ENCODE measurements at regions not wholly inside any gene's neighbourhood (a gene's known extent, or its start where the extent isn't known, plus 50 kb on each side); places are given as distances from the start of the nearest gene placed in this dataset.

DNA sequence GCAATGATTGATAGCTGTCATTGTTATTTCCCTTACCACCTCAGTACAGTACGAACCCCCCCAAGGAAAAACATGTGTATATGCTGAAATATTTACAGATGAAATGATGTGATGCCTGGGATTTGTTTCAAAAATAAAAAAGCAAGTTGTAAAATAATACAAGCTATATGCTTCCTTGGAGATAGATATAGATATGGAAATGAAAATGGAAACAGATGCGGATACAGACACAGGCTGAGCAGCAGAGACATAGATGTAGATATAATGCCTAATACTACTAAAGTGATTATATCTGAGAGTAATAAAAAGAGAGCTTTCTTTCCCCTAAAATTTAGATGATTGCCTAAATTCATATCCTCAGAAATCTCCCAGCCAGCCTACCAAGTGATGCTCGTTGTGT lies 127.5 kb upstream of the TNPO1 start:
- peaks cover 42% of the 10 kb centered on the region for H3K27me3 Mint-ChIP-seq (ENCODE audit: unreplicated experiment)
- no peak overlapping the region for H3K4me3 Mint-ChIP-seq (ENCODE audit: low read depth, unreplicated experiment)
- no peaks in the 10 kb centered on the region for H3K4me1 Mint-ChIP-seq (ENCODE audit: low read depth, unreplicated experiment)
- TF ChIP-seq, protein P1, sequence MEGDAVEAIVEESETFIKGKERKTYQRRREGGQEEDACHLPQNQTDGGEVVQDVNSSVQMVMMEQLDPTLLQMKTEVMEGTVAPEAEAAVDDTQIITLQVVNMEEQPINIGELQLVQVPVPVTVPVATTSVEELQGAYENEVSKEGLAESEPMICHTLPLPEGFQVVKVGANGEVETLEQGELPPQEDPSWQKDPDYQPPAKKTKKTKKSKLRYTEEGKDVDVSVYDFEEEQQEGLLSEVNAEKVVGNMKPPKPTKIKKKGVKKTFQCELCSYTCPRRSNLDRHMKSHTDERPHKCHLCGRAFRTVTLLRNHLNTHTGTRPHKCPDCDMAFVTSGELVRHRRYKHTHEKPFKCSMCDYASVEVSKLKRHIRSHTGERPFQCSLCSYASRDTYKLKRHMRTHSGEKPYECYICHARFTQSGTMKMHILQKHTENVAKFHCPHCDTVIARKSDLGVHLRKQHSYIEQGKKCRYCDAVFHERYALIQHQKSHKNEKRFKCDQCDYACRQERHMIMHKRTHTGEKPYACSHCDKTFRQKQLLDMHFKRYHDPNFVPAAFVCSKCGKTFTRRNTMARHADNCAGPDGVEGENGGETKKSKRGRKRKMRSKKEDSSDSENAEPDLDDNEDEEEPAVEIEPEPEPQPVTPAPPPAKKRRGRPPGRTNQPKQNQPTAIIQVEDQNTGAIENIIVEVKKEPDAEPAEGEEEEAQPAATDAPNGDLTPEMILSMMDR (IDR thresholded peaks at IDR 0.05; ENCODE audit: unreplicated experiment) = no peak
- H3K36me3 Mint-ChIP-seq (ENCODE audit: insufficient read depth, unreplicated experiment) = no peaks in the 10 kb centered on the region
- H3K27ac Mint-ChIP-seq (ENCODE audit: unreplicated experiment) = no peak overlapping the region
- intact Hi-C loops (cut with micrococcal nuclease; ENCODE audit: unreplicated experiment) = no loop called here
- CTCF ChIA-PET = no interaction called here
- no TSS peak for BruUV-seq (replicated peaks)
- no peak for DNase-seq
- no peaks in the 10 kb centered on the region for H3K9me3 Mint-ChIP-seq (ENCODE audit: low read depth, unreplicated experiment)

DNA sequence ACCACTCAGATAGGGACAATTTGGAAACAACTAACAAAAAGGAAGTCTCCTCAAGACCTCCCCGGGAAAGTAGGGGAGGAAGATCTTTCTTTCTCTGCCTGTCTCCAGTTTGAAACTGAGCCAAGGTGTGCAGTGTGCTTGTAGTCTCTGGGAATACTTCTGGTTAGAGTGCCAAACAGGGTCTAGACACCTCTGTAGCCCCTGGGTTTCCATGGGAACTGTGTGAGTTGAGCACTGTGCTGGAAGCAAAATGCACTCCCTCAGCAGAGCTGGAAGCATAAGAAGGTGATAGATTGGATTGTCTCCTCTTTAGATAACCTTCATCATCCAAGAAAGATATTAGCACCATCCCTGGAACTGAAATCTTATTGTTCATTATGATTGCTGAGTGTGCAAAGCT lies 129.2 kb upstream of the TNPO1 start:
- no peak overlapping the region for H3K4me3 Mint-ChIP-seq (ENCODE audit: low read depth, unreplicated experiment)
- no peaks in the 10 kb centered on the region for H3K36me3 Mint-ChIP-seq (ENCODE audit: insufficient read depth, unreplicated experiment)
- no peaks in the 10 kb centered on the region for H3K9me3 Mint-ChIP-seq (ENCODE audit: low read depth, unreplicated experiment)
- TF ChIP-seq, protein P1 (IDR thresholded peaks at IDR 0.05; ENCODE audit: unreplicated experiment) = no peak
- DNase-seq = no peak
- BruUV-seq (replicated peaks) = no TSS peak
- H3K4me1 Mint-ChIP-seq (ENCODE audit: low read depth, unreplicated experiment) = no peaks in the 10 kb centered on the region
- intact Hi-C loops (cut with micrococcal nuclease; ENCODE audit: unreplicated experiment) = no loop called here
- CTCF ChIA-PET = no interaction called here
- H3K27me3 Mint-ChIP-seq (ENCODE audit: unreplicated experiment) = peaks cover 30% of the 10 kb centered on the region
- H3K27ac Mint-ChIP-seq (ENCODE audit: unreplicated experiment) = no peak overlapping the region

DNA sequence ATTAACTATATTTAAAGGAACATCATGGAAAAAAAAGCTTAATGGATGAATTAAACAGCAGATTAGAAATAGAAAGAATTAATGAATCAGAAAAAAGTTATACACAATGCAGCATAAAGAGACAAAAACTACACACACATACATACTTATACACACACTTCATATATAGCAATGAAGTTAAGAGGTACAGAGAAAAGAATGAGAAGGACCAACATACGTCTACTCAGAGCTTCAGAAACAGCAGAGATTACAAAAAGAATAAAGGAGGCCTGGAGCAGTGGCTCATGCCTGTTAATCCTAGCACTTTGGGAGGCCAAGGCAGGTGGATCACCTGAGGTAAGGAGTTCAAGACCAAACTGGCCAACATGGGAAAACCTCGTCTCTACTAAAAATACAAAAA lies 133.9 kb upstream of the TNPO1 start:
- CTCF ChIA-PET = interaction anchor here (0.6 kb wide), 2 partner anchors 71 to 175 kb away, joined by 3 to 5 read pairs; partner anchors contain the start of gene ZNF366
- DNase-seq = no peak
- TF ChIP-seq, protein P1 (IDR thresholded peaks at IDR 0.05; ENCODE audit: unreplicated experiment) = no peak
- intact Hi-C loops (cut with micrococcal nuclease; ENCODE audit: unreplicated experiment) = no loop called here
- Mint-ChIP-seq H3K4me3 (ENCODE audit: low read depth, unreplicated experiment) (no peak overlapping the region), H3K27ac (ENCODE audit: unreplicated experiment) (no peak overlapping the region), H3K36me3 (ENCODE audit: insufficient read depth, unreplicated experiment) (no peaks in the 10 kb centered on the region), H3K9me3 (ENCODE audit: low read depth, unreplicated experiment) (peaks cover 3% of the 10 kb centered on the region), H3K4me1 (ENCODE audit: low read depth, unreplicated experiment) (peaks cover 7% of the 10 kb centered on the region), H3K27me3 (ENCODE audit: unreplicated experiment) (peaks cover 14% of the 10 kb centered on the region)
- BruUV-seq (replicated peaks) = no TSS peak

DNA sequence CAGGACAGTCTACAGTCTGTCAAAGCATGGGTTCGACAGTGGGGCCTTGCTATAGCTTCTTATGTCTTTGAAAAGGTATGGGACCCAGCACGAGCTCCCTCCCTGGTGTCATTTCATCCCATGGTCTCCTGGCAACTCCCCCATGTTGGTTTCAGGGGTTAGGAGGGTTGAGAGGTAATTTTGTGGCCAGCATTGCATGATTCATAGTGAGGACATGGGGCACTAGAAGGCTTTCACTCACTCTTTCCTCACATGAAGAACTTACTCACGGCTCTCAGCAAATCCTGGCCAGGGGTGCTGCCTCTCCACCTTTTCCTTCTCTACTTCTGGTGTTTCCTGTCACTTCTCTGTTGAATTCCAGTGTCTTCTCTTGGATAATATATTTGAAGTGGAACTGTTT lies 134.7 kb upstream of the TNPO1 start:
- CTCF ChIA-PET = no interaction called here
- TF ChIP-seq, protein P1 (IDR thresholded peaks at IDR 0.05; ENCODE audit: unreplicated experiment) = no peak
- H3K36me3 Mint-ChIP-seq (ENCODE audit: insufficient read depth, unreplicated experiment) = no peaks in the 10 kb centered on the region

More for the DNA sequence above, 134.7 kb upstream of the TNPO1 start:
- no peak for DNase-seq
- Mint-ChIP-seq H3K27me3 (ENCODE audit: unreplicated experiment) (peaks cover 14% of the 10 kb centered on the region), H3K4me3 (ENCODE audit: low read depth, unreplicated experiment) (no peak overlapping the region), H3K4me1 (ENCODE audit: low read depth, unreplicated experiment) (peaks cover 7% of the 10 kb centered on the region), H3K9me3 (ENCODE audit: low read depth, unreplicated experiment) (peaks cover 3% of the 10 kb centered on the region), H3K27ac (ENCODE audit: unreplicated experiment) (no peak overlapping the region)
- BruUV-seq (replicated peaks) = no TSS peak
- intact Hi-C loops (cut with micrococcal nuclease; ENCODE audit: unreplicated experiment) = no loop called here
